HepG2 (cell line): ENCODE measurements at regions not wholly inside any gene's neighbourhood (a gene's known extent, or its start where the extent isn't known, plus 50 kb on each side); places are given as distances from the start of the nearest gene placed in this dataset.

Source experiments
- ATF1 ChIP-seq: IDR thresholded peaks from 2 replicates; pipeline ENCODE4 v1.6.1; 2016; ENCODE audit warnings: mild to moderate bottlenecking, control low read depth
- CCDC6 ChIP-seq: sonication (generic); formaldehyde crosslinking; IDR thresholded peaks from 2 replicates; pipeline ENCODE4 v1.8.1; 2022; ENCODE audit warnings: mild to moderate bottlenecking, missing genetic modification reagents, moderate library complexity
- CHD2 ChIP-seq: IDR thresholded peaks from 2 replicates; pipeline ENCODE4 v1.6.1; 2011; ENCODE audit warnings: low read depth, low read length, improper control_type of control experiment
- HMG20A ChIP-seq: IDR thresholded peaks from 2 replicates; pipeline ENCODE4 v1.6.1; 2016; ENCODE audit warnings: borderline replicate concordance
- HNRNPK ChIP-seq: fragments of 200-400 bp; formaldehyde crosslinking; IDR thresholded peaks from 2 replicates; pipeline ENCODE4 v1.6.1; 2018; ENCODE audit warnings: low read length, low read depth, moderate library complexity, mild to moderate bottlenecking; ENCODE audit not compliant: poor library complexity, severe bottlenecking
- HOXA7 ChIP-seq: sonication (generic); formaldehyde crosslinking; IDR thresholded peaks from 2 replicates; pipeline ENCODE4 v1.8.1; 2022; ENCODE audit warnings: mild to moderate bottlenecking, missing genetic modification reagents, moderate library complexity
- KLF13 ChIP-seq: sonication (generic); formaldehyde crosslinking; IDR thresholded peaks from 2 replicates; pipeline ENCODE4 v1.4.0; 2020; ENCODE audit warnings: mild to moderate bottlenecking, missing genetic modification reagents
- MXD4 ChIP-seq: IDR thresholded peaks from 2 replicates; pipeline ENCODE4 v1.6.1; 2016; ENCODE audit warnings: mild to moderate bottlenecking, missing biosample characterization, missing genetic modification reagents
- NR3C1 ChIP-seq: sonication (generic); formaldehyde crosslinking; IDR thresholded peaks from 2 replicates; pipeline ENCODE4 v1.4.0; 2020; ENCODE audit warnings: missing genetic modification reagents
- SIN3B ChIP-seq: fragments of 150-350 bp; IDR thresholded peaks from 2 replicates; pipeline ENCODE4 v1.6.1; 2014; ENCODE audit warnings: low read length
- SOX6 ChIP-seq, 2 experiments: fragments of 450-650 bp in 1 of 2; sonication (generic) in 1 of 2; formaldehyde crosslinking in 1 of 2; IDR thresholded peaks; 2 replicates each; pipeline versions ENCODE4 v1.4.0 to v1.6.1; 2017 to 2020; ENCODE audit warnings: antibody characterized with exemption in 1 of 2, mild to moderate bottlenecking in 1 of 2, missing genetic modification reagents in 1 of 2
- TP53 ChIP-seq: sonication (generic); formaldehyde crosslinking; conservative IDR thresholded peaks from 2 replicates; pipeline ENCODE4 v1.4.0; 2020; ENCODE audit warnings: missing genetic modification reagents
- ZFP41 ChIP-seq: sonication (generic); formaldehyde crosslinking; IDR thresholded peaks from 2 replicates; pipeline ENCODE4 v1.4.0; 2020; ENCODE audit warnings: mild to moderate bottlenecking, missing genetic modification reagents, borderline replicate concordance
- ZNF205 ChIP-seq: IDR thresholded peaks from 2 replicates; pipeline ENCODE4 v1.6.1; 2018; ENCODE audit warnings: missing biosample characterization, missing genetic modification reagents
- ZNF235 ChIP-seq: sonication (generic); formaldehyde crosslinking; IDR thresholded peaks from 2 replicates; pipeline ENCODE4 v1.8.1; 2023; ENCODE audit warnings: mild to moderate bottlenecking, missing genetic modification reagents, borderline replicate concordance
- ZNF318 ChIP-seq: sonication (generic); formaldehyde crosslinking; IDR thresholded peaks from 2 replicates; pipeline ENCODE4 v1.4.0; 2020; ENCODE audit warnings: mild to moderate bottlenecking, missing genetic modification reagents
- ZNF333 ChIP-seq: sonication (generic); formaldehyde crosslinking; IDR thresholded peaks from 2 replicates; pipeline ENCODE4 v1.4.0; 2020; ENCODE audit warnings: mild to moderate bottlenecking, missing genetic modification reagents, borderline replicate concordance
- ZNF513 ChIP-seq: sonication (generic); formaldehyde crosslinking; conservative IDR thresholded peaks from 2 replicates; pipeline ENCODE4 v1.5.0; 2020; ENCODE audit warnings: missing genetic modification reagents
- ZNF580 ChIP-seq: IDR thresholded peaks from 2 replicates; pipeline ENCODE4 v1.6.1; 2016; ENCODE audit warnings: low read depth, borderline replicate concordance
- ZNF672 ChIP-seq: sonication (generic); formaldehyde crosslinking; IDR thresholded peaks from 2 replicates; pipeline ENCODE4 v1.8.1; 2022; ENCODE audit warnings: missing genetic modification reagents
- ZNF878 ChIP-seq: sonication (generic); formaldehyde crosslinking; IDR thresholded peaks from 2 replicates; pipeline ENCODE4 v1.8.1; 2023; ENCODE audit warnings: mild to moderate bottlenecking, missing genetic modification reagents, moderate library complexity

- no peak for TF ChIP-seq ZNF235
- no peak for TF ChIP-seq ZNF672 (CRISPR knock-in tag)
- TF ChIP-seq ZNF333 (CRISPR knock-in tag) = no peak
- TF ChIP-seq ZNF878 (CRISPR knock-in tag) = no peak
- TF ChIP-seq CCDC6 (CRISPR knock-in tag) = no peak
- no peak for TF ChIP-seq KLF13 (CRISPR knock-in tag)
- no peak for TF ChIP-seq SOX6 (IDR thresholded peaks at IDR 0.05)
- TF ChIP-seq SOX6 (CRISPR knock-in tag; IDR thresholded peaks at IDR 0.05) = peak; percentile 82
- no peak for TF ChIP-seq HNRNPK
- TF ChIP-seq ZNF513 = no peak
- no peak for TF ChIP-seq ZFP41 (CRISPR knock-in tag)
- TF ChIP-seq HMG20A (CRISPR knock-in tag) = peak; percentile 60; the same call in 1 of the 2 replicates
- TF ChIP-seq ATF1 (CRISPR knock-in tag) = no peak
- no peak for TF ChIP-seq NR3C1 (CRISPR knock-in tag)
- TF ChIP-seq ZNF580 (CRISPR knock-in tag) = 0 out of 2 replicates have a peak, but pooled peaks have one; percentile 32
- no peak; the same call in 1 of the 2 replicates for TF ChIP-seq ZNF318 (CRISPR knock-in tag)
- TF ChIP-seq MXD4 (CRISPR knock-in tag) = peak; percentile 54; the same call in 1 of the 2 replicates
- no peak for TF ChIP-seq CHD2
- TF ChIP-seq TP53 (CRISPR knock-in tag) = no peak
- no peak for TF ChIP-seq HOXA7 (CRISPR knock-in tag)
- no peak for TF ChIP-seq ZNF205
- TF ChIP-seq SIN3B = no peak
These were observed 87.0 kb upstream of the ALDH1L1 start (continued) for GRCh38 chr3:126267169-126267975.
